ENCODE measurements at regions not wholly inside any gene's neighbourhood (a gene's known extent, or its start where the extent isn't known, plus 50 kb on each side); places are given as distances from the start of the nearest gene placed in this dataset.
"Not testable (repeated sequence)": the region's sequence is repeated elsewhere in the genome, so short reads cannot be mapped to it uniquely, and the experiment has no call there.

GRCh38 chr15:36029606-36030210 is 483.7 kb upstream of the DPH6 start:
- WGBS, 2 donors = 46 to 49% methylated on average over 5 of the region's 5 CpGs
- TF ChIP-seq CTCF (IDR thresholded peaks at IDR 0.05) (no peak), POLR2A (IDR thresholded peaks at IDR 0.05) (no peak)
- intact Hi-C loops (cut with DNase I; ENCODE audit: low total_unique reads) = no loop called here
- H3K4me3 ChIP-seq (ENCODE audit: low read depth, poor library complexity, severe bottlenecking) = no peak overlapping the region
- no peak for DNase-seq (ENCODE audit: low spot score in 2 of 2)

- 79 to 83% methylated on average over 5 of the region's 5 CpGs for WGBS, 2 donors
- H3K4me3 ChIP-seq (ENCODE audit: low read depth, poor library complexity, severe bottlenecking) = no peak overlapping the region
- TF ChIP-seq CTCF (IDR thresholded peaks at IDR 0.05) (no peak), POLR2A (IDR thresholded peaks at IDR 0.05) (no peak)
- no peak for DNase-seq (ENCODE audit: low spot score in 2 of 2)
- intact Hi-C loops (cut with DNase I; ENCODE audit: low total_unique reads) = no loop called here
These were observed 494.1 kb upstream of the DPH6 start for GRCh38 chr15:36039996-36040572.

GRCh38 chr15:36047018-36047716 is 501.2 kb upstream of the DPH6 start:
- DNase-seq (ENCODE audit: low spot score in 2 of 2); intact Hi-C loops (cut with DNase I; ENCODE audit: low total_unique reads); H3K4me3 ChIP-seq (ENCODE audit: low read depth, poor library complexity, severe bottlenecking): not testable (repeated sequence)
- 94 to 97% methylated on average over 14 to 21 of the region's 36 CpGs for WGBS, 2 donors

GRCh38 chr15:36050899-36051298 is 504.9 kb upstream of the DPH6 start:
- no peak for TF ChIP-seq CTCF (IDR thresholded peaks at IDR 0.05)
- TF ChIP-seq POLR2A (IDR thresholded peaks at IDR 0.05) = no peak
- no peak overlapping the region for H3K4me3 ChIP-seq (ENCODE audit: low read depth, poor library complexity, severe bottlenecking)
- intact Hi-C loops (cut with DNase I; ENCODE audit: low total_unique reads) = no loop called here
- DNase-seq (ENCODE audit: low spot score in 2 of 2) = no peak
- 71 to 79% methylated on average over 1 of the region's 1 CpG for WGBS, 2 donors

- DNase-seq (ENCODE audit: low spot score in 2 of 2); H3K4me3 ChIP-seq (ENCODE audit: low read depth, poor library complexity, severe bottlenecking): not testable (repeated sequence)
- WGBS, 2 donors = 35 to 38% methylated on average over 1 of the region's 1 CpG
These were observed 506.7 kb upstream of the DPH6 start for GRCh38 chr15:36052641-36053040.

GRCh38 chr15:36053746-36054145 is 507.8 kb upstream of the DPH6 start:
- WGBS, 2 donors = 50 to 55% methylated on average over 1 of the region's 1 CpG
- TF ChIP-seq POLR2A (IDR thresholded peaks at IDR 0.05) (no peak), CTCF (IDR thresholded peaks at IDR 0.05) (no peak)
- no peak for DNase-seq (ENCODE audit: low spot score in 2 of 2)
- intact Hi-C loops (cut with DNase I; ENCODE audit: low total_unique reads) = no loop called here
- no peak overlapping the region for H3K4me3 ChIP-seq (ENCODE audit: low read depth, poor library complexity, severe bottlenecking)

More at GRCh38 chr15:36052641-36053040, 506.7 kb upstream of the DPH6 start:
- intact Hi-C loops (cut with DNase I; ENCODE audit: low total_unique reads) = not testable (repeated sequence)

Measured in lower leg skin (tissue), 4 donors.